ENCODE measurements at regions not wholly inside any gene's neighbourhood (a gene's known extent, or its start where the extent isn't known, plus 50 kb on each side); places are given as distances from the start of the nearest gene placed in this dataset.

GRCh38 chr6:148217921-148218320, 124.7 kb upstream of the SASH1 start:
- Histone ChIP-seq H3K9ac (ENCODE audit: low read length) (no peak overlapping the region), H3K4me1 (ENCODE audit: control insufficient read depth, insufficient read depth, low read length) (peaks cover 8% of the 10 kb centered on the region), H3K27me3 (ENCODE audit: control insufficient read depth, insufficient read depth, low read length) (no peaks in the 10 kb centered on the region), H3K4me3 (ENCODE audit: low read length) (no peak overlapping the region), H3K27ac (ENCODE audit: low read depth, low read length) (no peak overlapping the region), H3K36me3 (ENCODE audit: control insufficient read depth, insufficient read depth, low read length) (no peaks in the 10 kb centered on the region)

- Histone ChIP-seq H3K9ac (ENCODE audit: low read length) (no peak overlapping the region), H3K4me3 (ENCODE audit: low read length) (no peak overlapping the region), H3K36me3 (ENCODE audit: control insufficient read depth, insufficient read depth, low read length) (no peaks in the 10 kb centered on the region), H3K4me1 (ENCODE audit: control insufficient read depth, insufficient read depth, low read length) (peaks cover 8% of the 10 kb centered on the region), H3K27me3 (ENCODE audit: control insufficient read depth, insufficient read depth, low read length) (no peaks in the 10 kb centered on the region), H3K27ac (ENCODE audit: low read depth, low read length) (no peak overlapping the region)
Measured at GRCh38 chr6:148218542-148219258, 123.9 kb upstream of the SASH1 start.

- Histone ChIP-seq H3K9ac (ENCODE audit: low read length) (no peak overlapping the region), H3K4me1 (ENCODE audit: control insufficient read depth, insufficient read depth, low read length) (peaks cover 8% of the 10 kb centered on the region), H3K27ac (ENCODE audit: low read depth, low read length) (no peak overlapping the region), H3K4me3 (ENCODE audit: low read length) (no peak overlapping the region), H3K36me3 (ENCODE audit: control insufficient read depth, insufficient read depth, low read length) (no peaks in the 10 kb centered on the region), H3K27me3 (ENCODE audit: control insufficient read depth, insufficient read depth, low read length) (no peaks in the 10 kb centered on the region)
Measured at GRCh38 chr6:148221196-148221979, 121.2 kb upstream of the SASH1 start.

- Histone ChIP-seq H3K9ac (ENCODE audit: low read length) (no peak overlapping the region), H3K36me3 (ENCODE audit: control insufficient read depth, insufficient read depth, low read length) (no peaks in the 10 kb centered on the region), H3K4me3 (ENCODE audit: low read length) (no peak overlapping the region), H3K27ac (ENCODE audit: low read depth, low read length) (no peak overlapping the region), H3K4me1 (ENCODE audit: control insufficient read depth, insufficient read depth, low read length) (peaks cover 8% of the 10 kb centered on the region), H3K27me3 (ENCODE audit: control insufficient read depth, insufficient read depth, low read length) (no peaks in the 10 kb centered on the region)
Measured at GRCh38 chr6:148222376-148222775, 120.3 kb upstream of the SASH1 start.

- Histone ChIP-seq H3K9ac (ENCODE audit: low read length) (no peak overlapping the region), H3K4me1 (ENCODE audit: control insufficient read depth, insufficient read depth, low read length) (peaks cover 8% of the 10 kb centered on the region), H3K36me3 (ENCODE audit: control insufficient read depth, insufficient read depth, low read length) (no peaks in the 10 kb centered on the region), H3K27me3 (ENCODE audit: control insufficient read depth, insufficient read depth, low read length) (no peaks in the 10 kb centered on the region), H3K4me3 (ENCODE audit: low read length) (no peak overlapping the region), H3K27ac (ENCODE audit: low read depth, low read length) (no peak overlapping the region)
Measured at GRCh38 chr6:148222846-148223245, 119.8 kb upstream of the SASH1 start.

GRCh38 chr6:148223424-148223842, 119.2 kb upstream of the SASH1 start:
- H3K4me1 ChIP-seq (ENCODE audit: control insufficient read depth, insufficient read depth, low read length) = peaks cover 5% of the 10 kb centered on the region
- H3K27ac ChIP-seq (ENCODE audit: low read depth, low read length) = no peak overlapping the region
- no peak overlapping the region for H3K9ac ChIP-seq (ENCODE audit: low read length)
- H3K4me3 ChIP-seq (ENCODE audit: low read length) = no peak overlapping the region
- H3K36me3 ChIP-seq (ENCODE audit: control insufficient read depth, insufficient read depth, low read length) = no peaks in the 10 kb centered on the region
- H3K27me3 ChIP-seq (ENCODE audit: control insufficient read depth, insufficient read depth, low read length) = no peaks in the 10 kb centered on the region

- Histone ChIP-seq H3K4me1 (ENCODE audit: control insufficient read depth, insufficient read depth, low read length) (no peaks in the 10 kb centered on the region), H3K27ac (ENCODE audit: low read depth, low read length) (no peak overlapping the region)
Measured at GRCh38 chr6:148225871-148226270, 116.8 kb upstream of the SASH1 start.

GRCh38 chr6:148226284-148226683, 116.4 kb upstream of the SASH1 start:
- Histone ChIP-seq H3K36me3 (ENCODE audit: control insufficient read depth, insufficient read depth, low read length) (no peaks in the 10 kb centered on the region), H3K9ac (ENCODE audit: low read length) (no peak overlapping the region), H3K27ac (ENCODE audit: low read depth, low read length) (no peak overlapping the region)

More at GRCh38 chr6:148225871-148226270, 116.8 kb upstream of the SASH1 start:
- Histone ChIP-seq H3K9ac (ENCODE audit: low read length) (no peak overlapping the region), H3K4me3 (ENCODE audit: low read length) (no peak overlapping the region), H3K36me3 (ENCODE audit: control insufficient read depth, insufficient read depth, low read length) (no peaks in the 10 kb centered on the region), H3K27me3 (ENCODE audit: control insufficient read depth, insufficient read depth, low read length) (no peaks in the 10 kb centered on the region)

GRCh38 chr6:148231572-148231971, 111.1 kb upstream of the SASH1 start:
- H3K9ac ChIP-seq (ENCODE audit: low read length) = no peak overlapping the region
- H3K4me3 ChIP-seq (ENCODE audit: low read length) = no peak overlapping the region
- H3K36me3 ChIP-seq (ENCODE audit: control insufficient read depth, insufficient read depth, low read length) = no peaks in the 10 kb centered on the region
- no peak overlapping the region for H3K27ac ChIP-seq (ENCODE audit: low read depth, low read length)
- peaks cover 5% of the 10 kb centered on the region for H3K4me1 ChIP-seq (ENCODE audit: control insufficient read depth, insufficient read depth, low read length)
- H3K27me3 ChIP-seq (ENCODE audit: control insufficient read depth, insufficient read depth, low read length) = no peaks in the 10 kb centered on the region

More at GRCh38 chr6:148226284-148226683, 116.4 kb upstream of the SASH1 start:
- Histone ChIP-seq H3K4me3 (ENCODE audit: low read length) (no peak overlapping the region), H3K27me3 (ENCODE audit: control insufficient read depth, insufficient read depth, low read length) (no peaks in the 10 kb centered on the region), H3K4me1 (ENCODE audit: control insufficient read depth, insufficient read depth, low read length) (no peaks in the 10 kb centered on the region)

- H3K4me3 ChIP-seq (ENCODE audit: low read length) = no peak overlapping the region
- H3K27me3 ChIP-seq (ENCODE audit: control insufficient read depth, insufficient read depth, low read length) = no peaks in the 10 kb centered on the region
- no peak overlapping the region for H3K27ac ChIP-seq (ENCODE audit: low read depth, low read length)
- H3K9ac ChIP-seq (ENCODE audit: low read length) = no peak overlapping the region
- no peaks in the 10 kb centered on the region for H3K36me3 ChIP-seq (ENCODE audit: control insufficient read depth, insufficient read depth, low read length)
- peaks cover 5% of the 10 kb centered on the region for H3K4me1 ChIP-seq (ENCODE audit: control insufficient read depth, insufficient read depth, low read length)
Measured at GRCh38 chr6:148235446-148235845, 107.2 kb upstream of the SASH1 start.

- H3K36me3 ChIP-seq (ENCODE audit: control insufficient read depth, insufficient read depth, low read length) = no peaks in the 10 kb centered on the region
- H3K27ac ChIP-seq (ENCODE audit: low read depth, low read length) = no peak overlapping the region
- peaks cover 24% of the 10 kb centered on the region for H3K4me1 ChIP-seq (ENCODE audit: control insufficient read depth, insufficient read depth, low read length)
Measured at GRCh38 chr6:148238713-148239112, 103.9 kb upstream of the SASH1 start.

GRCh38 chr6:148239215-148239614, 103.4 kb upstream of the SASH1 start:
- Histone ChIP-seq H3K4me3 (ENCODE audit: low read length) (no peak overlapping the region), H3K27me3 (ENCODE audit: control insufficient read depth, insufficient read depth, low read length) (no peaks in the 10 kb centered on the region), H3K27ac (ENCODE audit: low read depth, low read length) (no peak overlapping the region), H3K9ac (ENCODE audit: low read length) (no peak overlapping the region), H3K4me1 (ENCODE audit: control insufficient read depth, insufficient read depth, low read length) (peaks cover 19% of the 10 kb centered on the region), H3K36me3 (ENCODE audit: control insufficient read depth, insufficient read depth, low read length) (no peaks in the 10 kb centered on the region)

More at GRCh38 chr6:148238713-148239112, 103.9 kb upstream of the SASH1 start:
- Histone ChIP-seq H3K4me3 (ENCODE audit: low read length) (no peak overlapping the region), H3K27me3 (ENCODE audit: control insufficient read depth, insufficient read depth, low read length) (no peaks in the 10 kb centered on the region), H3K9ac (ENCODE audit: low read length) (no peak overlapping the region)

All from rectal smooth muscle tissue (tissue), 1 donor.